HEK293 (cell line): ENCODE measurements at regions not wholly inside any gene's neighbourhood (a gene's known extent, or its start where the extent isn't known, plus 50 kb on each side); places are given as distances from the start of the nearest gene placed in this dataset.

Source experiments
- CTCF ChIP-seq: fragments of 450-650 bp; formaldehyde crosslinking; IDR thresholded peaks from 2 replicates; pipeline ENCODE4 v1.5.1; 2016; ENCODE audit warnings: missing biosample characterization, missing genetic modification characterization
- GLI4 ChIP-seq: fragments of 450-650 bp; formaldehyde crosslinking; IDR thresholded peaks from 2 replicates; pipeline ENCODE4 v1.5.1; 2016; ENCODE audit warnings: missing biosample characterization, missing genetic modification characterization
- ZIC2 ChIP-seq: fragments of 450-650 bp; formaldehyde crosslinking; IDR thresholded peaks from 2 replicates; pipeline ENCODE4 v1.5.1; 2016; ENCODE audit warnings: missing biosample characterization, missing genetic modification characterization
- ZNF140 ChIP-seq: fragments of 450-650 bp; formaldehyde crosslinking; IDR thresholded peaks from 2 replicates; pipeline ENCODE4 v1.5.1; 2016; ENCODE audit warnings: missing biosample characterization, missing genetic modification characterization
- ZNF433 ChIP-seq: fragments of 450-650 bp; formaldehyde crosslinking; IDR thresholded peaks from 2 replicates; pipeline ENCODE4 v1.5.1; 2016; ENCODE audit warnings: missing biosample characterization, missing genetic modification characterization, low read depth
- ZNF610 ChIP-seq: fragments of 450-650 bp; formaldehyde crosslinking; IDR thresholded peaks from 2 replicates; pipeline ENCODE4 v1.5.1; 2016; ENCODE audit warnings: missing biosample characterization, missing genetic modification characterization, borderline replicate concordance
- ZNF626 ChIP-seq: fragments of 450-650 bp; sonication (Bioruptor Pico); formaldehyde crosslinking; IDR thresholded peaks from 2 replicates; pipeline ENCODE4 v1.5.1; 2018; ENCODE audit warnings: missing biosample characterization, missing genetic modification characterization, inconsistent platforms
- ZNF639 ChIP-seq: fragments of 450-650 bp; formaldehyde crosslinking; IDR thresholded peaks from 2 replicates; pipeline ENCODE4 v1.5.1; 2016; ENCODE audit warnings: missing biosample characterization, missing genetic modification characterization
- ZNF670 ChIP-seq: fragments of 450-650 bp; formaldehyde crosslinking; IDR thresholded peaks from 2 replicates; pipeline ENCODE4 v1.5.1; 2016; ENCODE audit warnings: missing biosample characterization, missing genetic modification characterization, low read depth
- ZNF707 ChIP-seq: fragments of 450-650 bp; formaldehyde crosslinking; IDR thresholded peaks from 2 replicates; pipeline ENCODE4 v1.5.1; 2016; ENCODE audit warnings: missing biosample characterization, missing genetic modification characterization
- TF ChIP-seq, protein P1 (sequence below): fragments of 450-650 bp; IDR thresholded peaks from 2 replicates; pipeline ENCODE4 v1.5.1; 2018; ENCODE audit warnings: missing biosample characterization, mild to moderate bottlenecking, missing genetic modification characterization
- TF ChIP-seq, protein P2 (sequence below): fragments of 450-650 bp; formaldehyde crosslinking; IDR thresholded peaks from 2 replicates; pipeline ENCODE4 v1.5.1; 2016; ENCODE audit warnings: missing biosample characterization, missing genetic modification characterization
- TF ChIP-seq, protein P3 (sequence below): fragments of 450-650 bp; formaldehyde crosslinking; IDR thresholded peaks from 2 replicates; pipeline ENCODE4 v1.5.1; 2016; ENCODE audit warnings: missing biosample characterization, missing genetic modification characterization
- TF ChIP-seq, protein P4 (sequence below): fragments of 450-650 bp; formaldehyde crosslinking; IDR thresholded peaks from 2 replicates; pipeline ENCODE4 v1.5.1; 2016; ENCODE audit warnings: missing biosample characterization, missing genetic modification characterization

DNA sequence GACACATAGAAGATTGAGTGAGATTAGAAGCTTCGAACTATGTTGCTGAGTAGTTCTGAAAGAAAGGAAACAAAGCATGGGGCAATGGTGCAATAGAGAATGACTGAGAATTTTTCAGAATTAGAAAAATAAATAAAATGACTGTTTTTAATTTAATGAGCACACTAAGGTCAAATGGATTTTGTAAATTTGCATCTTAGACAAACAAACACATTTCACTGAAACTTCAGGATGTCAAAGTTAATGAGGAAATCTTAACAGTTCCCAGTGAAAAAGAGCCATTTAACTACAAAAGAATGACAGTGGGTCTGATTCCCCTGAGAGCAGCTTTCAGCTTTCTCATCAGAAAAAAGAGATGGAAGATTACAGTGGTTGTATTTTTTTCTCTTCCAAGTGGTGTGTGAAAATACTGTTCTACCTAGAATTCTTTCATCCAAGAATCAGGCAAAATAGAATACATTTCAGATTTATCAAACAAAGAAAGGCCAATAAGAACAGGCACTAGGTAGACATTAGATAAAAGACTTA, 591.9 kb downstream of the SEMA5A start:
- TF ChIP-seq, protein P1, sequence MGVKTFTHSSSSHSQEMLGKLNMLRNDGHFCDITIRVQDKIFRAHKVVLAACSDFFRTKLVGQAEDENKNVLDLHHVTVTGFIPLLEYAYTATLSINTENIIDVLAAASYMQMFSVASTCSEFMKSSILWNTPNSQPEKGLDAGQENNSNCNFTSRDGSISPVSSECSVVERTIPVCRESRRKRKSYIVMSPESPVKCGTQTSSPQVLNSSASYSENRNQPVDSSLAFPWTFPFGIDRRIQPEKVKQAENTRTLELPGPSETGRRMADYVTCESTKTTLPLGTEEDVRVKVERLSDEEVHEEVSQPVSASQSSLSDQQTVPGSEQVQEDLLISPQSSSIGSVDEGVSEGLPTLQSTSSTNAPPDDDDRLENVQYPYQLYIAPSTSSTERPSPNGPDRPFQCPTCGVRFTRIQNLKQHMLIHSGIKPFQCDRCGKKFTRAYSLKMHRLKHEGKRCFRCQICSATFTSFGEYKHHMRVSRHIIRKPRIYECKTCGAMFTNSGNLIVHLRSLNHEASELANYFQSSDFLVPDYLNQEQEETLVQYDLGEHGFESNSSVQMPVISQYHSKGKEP (tag by site-specific recombination), result no peak
- TF ChIP-seq ZNF639 (tag by site-specific recombination), result no peak
- no peak for TF ChIP-seq CTCF (tag by site-specific recombination)
- TF ChIP-seq, protein P2, sequence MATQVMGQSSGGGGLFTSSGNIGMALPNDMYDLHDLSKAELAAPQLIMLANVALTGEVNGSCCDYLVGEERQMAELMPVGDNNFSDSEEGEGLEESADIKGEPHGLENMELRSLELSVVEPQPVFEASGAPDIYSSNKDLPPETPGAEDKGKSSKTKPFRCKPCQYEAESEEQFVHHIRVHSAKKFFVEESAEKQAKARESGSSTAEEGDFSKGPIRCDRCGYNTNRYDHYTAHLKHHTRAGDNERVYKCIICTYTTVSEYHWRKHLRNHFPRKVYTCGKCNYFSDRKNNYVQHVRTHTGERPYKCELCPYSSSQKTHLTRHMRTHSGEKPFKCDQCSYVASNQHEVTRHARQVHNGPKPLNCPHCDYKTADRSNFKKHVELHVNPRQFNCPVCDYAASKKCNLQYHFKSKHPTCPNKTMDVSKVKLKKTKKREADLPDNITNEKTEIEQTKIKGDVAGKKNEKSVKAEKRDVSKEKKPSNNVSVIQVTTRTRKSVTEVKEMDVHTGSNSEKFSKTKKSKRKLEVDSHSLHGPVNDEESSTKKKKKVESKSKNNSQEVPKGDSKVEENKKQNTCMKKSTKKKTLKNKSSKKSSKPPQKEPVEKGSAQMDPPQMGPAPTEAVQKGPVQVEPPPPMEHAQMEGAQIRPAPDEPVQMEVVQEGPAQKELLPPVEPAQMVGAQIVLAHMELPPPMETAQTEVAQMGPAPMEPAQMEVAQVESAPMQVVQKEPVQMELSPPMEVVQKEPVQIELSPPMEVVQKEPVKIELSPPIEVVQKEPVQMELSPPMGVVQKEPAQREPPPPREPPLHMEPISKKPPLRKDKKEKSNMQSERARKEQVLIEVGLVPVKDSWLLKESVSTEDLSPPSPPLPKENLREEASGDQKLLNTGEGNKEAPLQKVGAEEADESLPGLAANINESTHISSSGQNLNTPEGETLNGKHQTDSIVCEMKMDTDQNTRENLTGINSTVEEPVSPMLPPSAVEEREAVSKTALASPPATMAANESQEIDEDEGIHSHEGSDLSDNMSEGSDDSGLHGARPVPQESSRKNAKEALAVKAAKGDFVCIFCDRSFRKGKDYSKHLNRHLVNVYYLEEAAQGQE (tag by site-specific recombination), result no peak
- TF ChIP-seq, protein P3, sequence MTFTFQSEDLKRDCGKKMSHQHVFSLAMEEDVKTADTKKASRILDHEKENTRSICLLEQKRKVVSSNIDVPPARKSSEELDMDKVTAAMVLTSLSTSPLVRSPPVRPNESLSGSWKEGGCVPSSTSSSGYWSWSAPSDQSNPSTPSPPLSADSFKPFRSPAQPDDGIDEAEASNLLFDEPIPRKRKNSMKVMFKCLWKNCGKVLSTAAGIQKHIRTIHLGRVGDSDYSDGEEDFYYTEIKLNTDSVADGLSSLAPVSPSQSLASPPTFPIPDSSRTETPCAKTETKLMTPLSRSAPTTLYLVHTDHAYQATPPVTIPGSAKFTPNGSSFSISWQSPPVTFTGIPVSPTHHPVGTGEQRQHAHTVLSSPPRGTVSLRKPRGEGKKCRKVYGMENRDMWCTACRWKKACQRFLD (tag by site-specific recombination), result no peak
- TF ChIP-seq ZNF433 (tag by site-specific recombination), result no peak
- TF ChIP-seq ZIC2 (tag by site-specific recombination), result no peak
- TF ChIP-seq ZNF626 (tag by site-specific recombination), result no peak
- no peak for TF ChIP-seq ZNF140 (tag by site-specific recombination)
- TF ChIP-seq ZNF610 (tag by site-specific recombination), result no peak
- TF ChIP-seq GLI4 (tag by site-specific recombination), result no peak
- TF ChIP-seq ZNF670 (tag by site-specific recombination), result no peak
- no peak for TF ChIP-seq ZNF707 (tag by site-specific recombination)
- TF ChIP-seq, protein P4, sequence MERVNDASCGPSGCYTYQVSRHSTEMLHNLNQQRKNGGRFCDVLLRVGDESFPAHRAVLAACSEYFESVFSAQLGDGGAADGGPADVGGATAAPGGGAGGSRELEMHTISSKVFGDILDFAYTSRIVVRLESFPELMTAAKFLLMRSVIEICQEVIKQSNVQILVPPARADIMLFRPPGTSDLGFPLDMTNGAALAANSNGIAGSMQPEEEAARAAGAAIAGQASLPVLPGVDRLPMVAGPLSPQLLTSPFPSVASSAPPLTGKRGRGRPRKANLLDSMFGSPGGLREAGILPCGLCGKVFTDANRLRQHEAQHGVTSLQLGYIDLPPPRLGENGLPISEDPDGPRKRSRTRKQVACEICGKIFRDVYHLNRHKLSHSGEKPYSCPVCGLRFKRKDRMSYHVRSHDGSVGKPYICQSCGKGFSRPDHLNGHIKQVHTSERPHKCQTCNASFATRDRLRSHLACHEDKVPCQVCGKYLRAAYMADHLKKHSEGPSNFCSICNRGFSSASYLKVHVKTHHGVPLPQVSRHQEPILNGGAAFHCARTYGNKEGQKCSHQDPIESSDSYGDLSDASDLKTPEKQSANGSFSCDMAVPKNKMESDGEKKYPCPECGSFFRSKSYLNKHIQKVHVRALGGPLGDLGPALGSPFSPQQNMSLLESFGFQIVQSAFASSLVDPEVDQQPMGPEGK (tag by site-specific recombination), result no peak
